ENCODE measurements at regions not wholly inside any gene's neighbourhood (a gene's known extent, or its start where the extent isn't known, plus 50 kb on each side); places are given as distances from the start of the nearest gene placed in this dataset.

DNA sequence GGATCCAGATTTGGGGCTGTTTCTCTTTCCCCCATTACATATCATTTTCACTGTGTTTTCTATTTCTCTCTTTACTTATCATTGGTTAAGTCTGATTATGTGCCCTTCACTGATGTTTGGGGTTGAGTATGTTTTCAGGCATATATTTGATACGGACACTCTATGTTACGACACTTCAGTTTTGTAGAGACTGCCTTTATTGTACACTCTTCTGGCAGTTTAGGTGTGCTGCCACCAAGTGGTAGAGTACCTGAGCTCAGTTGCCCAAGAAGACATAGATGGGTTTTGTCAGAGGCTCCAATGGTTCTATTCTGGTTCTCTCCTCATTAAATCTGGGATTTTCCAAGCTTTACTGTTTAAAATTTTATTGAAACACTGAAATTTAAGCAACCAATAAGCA, 255.0 kb upstream of the ROPN1 start:
- Histone ChIP-seq H3K4me3 (ENCODE audit: low read depth in 1 of 2, low read length in 2 of 2) (no peak overlapping the region), H3K4me1 (ENCODE audit: control insufficient read depth in 2 of 2, insufficient read depth in 2 of 2, low read length in 1 of 2) (peaks cover 0 to 4% of the 10 kb centered on the region in 2 donors), H3K27me3 (ENCODE audit: control insufficient read depth in 1 of 2, insufficient read depth in 2 of 2, low read length in 2 of 2) (no peaks in the 10 kb centered on the region), H3K9me3 (ENCODE audit: control insufficient read depth in 2 of 2, insufficient read depth in 1 of 2, low read depth in 1 of 2, low read length in 1 of 2) (no peaks in the 10 kb centered on the region), H3K36me3 (ENCODE audit: control insufficient read depth in 2 of 2, insufficient read depth in 2 of 2, low read length in 1 of 2) (no peaks in the 10 kb centered on the region), H3K27ac (ENCODE audit: low read depth in 2 of 2, low read length in 1 of 2) (no peak overlapping the region)
- WGBS, 2 donors, result 88 to 90% methylated on average over 2 of the region's 2 CpGs

DNA sequence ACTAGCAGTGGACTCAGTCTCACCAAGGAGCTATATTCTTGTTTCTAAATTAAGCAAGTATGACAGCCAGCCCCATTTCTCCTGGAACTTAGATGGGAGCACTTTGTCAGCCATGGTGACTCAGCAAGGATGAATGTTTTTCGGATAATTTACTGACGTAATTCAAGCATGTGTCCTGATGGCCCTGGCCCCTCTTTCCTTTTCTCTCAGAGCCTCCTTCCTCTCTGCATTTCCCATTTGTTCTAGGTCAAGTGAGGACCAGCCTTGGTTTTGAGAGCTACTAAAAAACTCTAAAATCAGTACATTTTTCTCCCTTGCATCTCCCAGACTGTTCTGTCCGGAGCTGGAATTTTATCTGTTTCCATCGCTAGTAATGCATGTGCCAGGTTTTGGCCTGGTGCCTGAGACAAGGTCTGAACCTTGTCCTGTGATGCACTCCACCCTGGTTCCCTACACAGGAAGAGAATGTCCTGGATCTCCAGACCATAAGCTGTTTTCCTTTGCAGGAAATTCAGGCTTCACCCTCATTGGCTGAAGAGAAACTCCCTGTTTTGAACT, 256.6 kb upstream of the ROPN1 start:
- Histone ChIP-seq H3K9me3 (ENCODE audit: control insufficient read depth in 2 of 2, insufficient read depth in 1 of 2, low read depth in 1 of 2, low read length in 1 of 2) (no peaks in the 10 kb centered on the region), H3K36me3 (ENCODE audit: control insufficient read depth in 2 of 2, insufficient read depth in 2 of 2, low read length in 1 of 2) (no peaks in the 10 kb centered on the region), H3K4me3 (ENCODE audit: low read depth in 1 of 2, low read length in 2 of 2) (no peak overlapping the region), H3K27ac (ENCODE audit: low read depth in 2 of 2, low read length in 1 of 2) (peak overlapping the region; percentile 57 to 78), H3K27me3 (ENCODE audit: control insufficient read depth in 1 of 2, insufficient read depth in 2 of 2, low read length in 2 of 2) (no peaks in the 10 kb centered on the region), H3K4me1 (ENCODE audit: control insufficient read depth in 2 of 2, insufficient read depth in 2 of 2, low read length in 1 of 2) (peaks cover 0 to 4% of the 10 kb centered on the region in 2 donors)
- 40 to 43% methylated on average over 4 of the region's 4 CpGs for WGBS, 2 donors

- no peaks in the 10 kb centered on the region for H3K36me3 ChIP-seq (ENCODE audit: control insufficient read depth in 2 of 2, insufficient read depth in 2 of 2, low read length in 1 of 2)
- H3K27ac ChIP-seq (ENCODE audit: low read depth in 2 of 2, low read length in 1 of 2), result peak overlapping the region in 1 of 2 donors; percentile 7
- H3K9me3 ChIP-seq (ENCODE audit: control insufficient read depth in 2 of 2, insufficient read depth in 1 of 2, low read depth in 1 of 2, low read length in 1 of 2), result no peaks in the 10 kb centered on the region
- peaks cover 0 to 4% of the 10 kb centered on the region in 2 donors for H3K4me1 ChIP-seq (ENCODE audit: control insufficient read depth in 2 of 2, insufficient read depth in 2 of 2, low read length in 1 of 2)
- 82 to 84% methylated on average over 1 of the region's 1 CpG for WGBS, 2 donors
- H3K27me3 ChIP-seq (ENCODE audit: control insufficient read depth in 1 of 2, insufficient read depth in 2 of 2, low read length in 2 of 2), result no peaks in the 10 kb centered on the region
- H3K4me3 ChIP-seq (ENCODE audit: low read depth in 1 of 2, low read length in 2 of 2), result no peak overlapping the region
Observed at GRCh38 chr3:124249038-124249437, 257.1 kb upstream of the ROPN1 start.

DNA sequence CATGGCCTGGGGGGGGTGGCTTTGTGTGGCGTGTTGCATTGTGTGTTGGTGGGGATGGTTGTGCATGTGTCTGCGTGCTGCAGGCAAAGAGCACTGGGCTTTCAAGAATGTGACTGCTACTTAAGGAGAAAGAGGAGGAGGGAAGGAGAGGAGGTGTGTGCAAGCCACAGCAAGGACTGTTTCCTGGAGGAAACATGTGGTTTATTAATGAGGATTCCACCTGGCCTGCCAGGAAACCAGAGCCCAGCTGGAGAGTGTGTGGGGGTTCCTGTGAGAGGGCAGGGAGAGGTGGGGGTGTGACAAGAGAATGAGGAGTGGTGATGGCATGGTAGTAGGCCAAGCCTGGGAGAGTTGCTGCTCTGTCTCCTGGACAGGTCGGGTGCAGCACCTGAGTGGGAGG, 258.1 kb upstream of the ROPN1 start:
- H3K27ac ChIP-seq (ENCODE audit: low read depth in 2 of 2, low read length in 1 of 2), result no peak overlapping the region
- H3K4me1 ChIP-seq (ENCODE audit: control insufficient read depth in 2 of 2, insufficient read depth in 2 of 2, low read length in 1 of 2), result peaks cover 0 to 4% of the 10 kb centered on the region in 2 donors
- H3K36me3 ChIP-seq (ENCODE audit: control insufficient read depth in 2 of 2, insufficient read depth in 2 of 2, low read length in 1 of 2), result no peaks in the 10 kb centered on the region
- 44 to 46% methylated on average over 3 of the region's 3 CpGs for WGBS, 2 donors
- no peaks in the 10 kb centered on the region for H3K27me3 ChIP-seq (ENCODE audit: control insufficient read depth in 1 of 2, insufficient read depth in 2 of 2, low read length in 2 of 2)
- H3K4me3 ChIP-seq (ENCODE audit: low read depth in 1 of 2, low read length in 2 of 2), result no peak overlapping the region
- no peaks in the 10 kb centered on the region for H3K9me3 ChIP-seq (ENCODE audit: control insufficient read depth in 2 of 2, insufficient read depth in 1 of 2, low read depth in 1 of 2, low read length in 1 of 2)

DNA sequence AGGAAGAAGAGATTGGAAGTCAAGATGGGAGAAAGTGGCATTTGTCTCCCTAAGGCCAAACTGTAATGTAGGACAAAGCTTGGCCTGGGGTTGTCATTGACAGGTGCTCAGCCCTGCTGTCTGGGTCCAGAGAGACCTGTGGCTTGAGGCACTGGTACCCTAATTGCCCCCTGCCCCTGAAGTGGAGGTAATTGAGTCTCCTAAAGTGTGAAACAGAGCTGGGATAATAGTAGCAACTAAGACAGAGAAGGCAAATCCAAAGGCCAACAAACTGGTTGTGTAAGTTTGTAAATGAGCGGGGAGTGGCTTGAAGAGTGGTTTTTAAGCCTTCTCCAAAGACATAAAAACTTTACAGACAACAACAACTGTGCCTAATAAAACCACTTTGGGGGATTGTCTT, 264.2 kb upstream of the ROPN1 start:
- Histone ChIP-seq H3K4me1 (ENCODE audit: control insufficient read depth in 2 of 2, insufficient read depth in 2 of 2, low read length in 1 of 2) (no peaks in the 10 kb centered on the region), H3K9me3 (ENCODE audit: control insufficient read depth in 2 of 2, insufficient read depth in 1 of 2, low read depth in 1 of 2, low read length in 1 of 2) (no peaks in the 10 kb centered on the region), H3K27ac (ENCODE audit: low read depth in 2 of 2, low read length in 1 of 2) (no peak overlapping the region), H3K36me3 (ENCODE audit: control insufficient read depth in 2 of 2, insufficient read depth in 2 of 2, low read length in 1 of 2) (no peaks in the 10 kb centered on the region), H3K4me3 (ENCODE audit: low read depth in 1 of 2, low read length in 2 of 2) (no peak overlapping the region), H3K27me3 (ENCODE audit: control insufficient read depth in 1 of 2, insufficient read depth in 2 of 2, low read length in 2 of 2) (no peaks in the 10 kb centered on the region)
- 43 to 61% methylated on average over 1 of the region's 1 CpG for WGBS, 2 donors

- Histone ChIP-seq H3K27ac (ENCODE audit: low read depth in 2 of 2, low read length in 1 of 2) (peak overlapping the region in 1 of 2 donors; percentile 64), H3K27me3 (ENCODE audit: control insufficient read depth in 1 of 2, insufficient read depth in 2 of 2, low read length in 2 of 2) (no peaks in the 10 kb centered on the region), H3K4me3 (ENCODE audit: low read depth in 1 of 2, low read length in 2 of 2) (no peak overlapping the region), H3K36me3 (ENCODE audit: control insufficient read depth in 2 of 2, insufficient read depth in 2 of 2, low read length in 1 of 2) (no peaks in the 10 kb centered on the region), H3K4me1 (ENCODE audit: control insufficient read depth in 2 of 2, insufficient read depth in 2 of 2, low read length in 1 of 2) (no peaks in the 10 kb centered on the region), H3K9me3 (ENCODE audit: control insufficient read depth in 2 of 2, insufficient read depth in 1 of 2, low read depth in 1 of 2, low read length in 1 of 2) (no peaks in the 10 kb centered on the region)
- WGBS, 2 donors, result 55 to 66% methylated on average over 4 of the region's 4 CpGs
Observed at GRCh38 chr3:124256599-124256998, 264.7 kb upstream of the ROPN1 start.

DNA sequence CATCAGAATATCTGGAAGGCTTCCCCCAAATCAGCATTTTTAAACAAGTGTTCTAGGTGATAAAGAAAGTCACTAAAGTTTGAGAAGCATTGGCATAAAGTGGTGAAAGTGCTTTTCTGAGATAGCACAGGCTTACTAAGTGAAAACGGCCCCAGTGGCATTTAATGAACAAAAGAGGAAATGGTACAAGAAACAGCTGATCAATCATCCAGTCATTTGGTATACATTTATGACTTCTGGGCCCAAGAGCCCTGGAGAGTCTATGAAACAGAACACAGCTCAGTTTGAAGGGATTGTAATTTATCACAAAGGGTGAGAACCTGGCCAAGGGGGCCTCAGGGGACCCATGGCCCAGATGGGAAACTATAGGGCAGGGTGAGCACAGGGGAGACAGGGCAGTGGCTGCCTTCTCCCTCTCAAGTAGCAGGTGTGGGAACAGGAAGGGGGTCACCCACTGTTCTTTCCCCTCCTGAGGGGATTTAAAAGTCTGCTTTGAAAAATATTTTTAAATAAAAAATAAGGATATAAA, 265.5 kb upstream of the ROPN1 start:
- H3K4me3 ChIP-seq (ENCODE audit: low read depth in 1 of 2, low read length in 2 of 2), result no peak overlapping the region
- no peak overlapping the region for H3K27ac ChIP-seq (ENCODE audit: low read depth in 2 of 2, low read length in 1 of 2)
- 0 to 2% methylated on average over 1 of the region's 1 CpG for WGBS, 2 donors

GRCh38 chr3:124258057-124258500, 266.2 kb upstream of the ROPN1 start:
- H3K4me1 ChIP-seq (ENCODE audit: control insufficient read depth in 2 of 2, insufficient read depth in 2 of 2, low read length in 1 of 2), result no peaks in the 10 kb centered on the region
- no peaks in the 10 kb centered on the region for H3K27me3 ChIP-seq (ENCODE audit: control insufficient read depth in 1 of 2, insufficient read depth in 2 of 2, low read length in 2 of 2)
- no peak overlapping the region for H3K4me3 ChIP-seq (ENCODE audit: low read depth in 1 of 2, low read length in 2 of 2)
- no peaks in the 10 kb centered on the region for H3K36me3 ChIP-seq (ENCODE audit: control insufficient read depth in 2 of 2, insufficient read depth in 2 of 2, low read length in 1 of 2)
- H3K27ac ChIP-seq (ENCODE audit: low read depth in 2 of 2, low read length in 1 of 2), result peak overlapping the region in 1 of 2 donors; percentile 15
- H3K9me3 ChIP-seq (ENCODE audit: control insufficient read depth in 2 of 2, insufficient read depth in 1 of 2, low read depth in 1 of 2, low read length in 1 of 2), result no peaks in the 10 kb centered on the region
- WGBS, 2 donors, result 67% methylated on average over 3 of the region's 3 CpGs

More for the DNA sequence above, 265.5 kb upstream of the ROPN1 start:
- H3K36me3 ChIP-seq (ENCODE audit: control insufficient read depth in 2 of 2, insufficient read depth in 2 of 2, low read length in 1 of 2), result no peaks in the 10 kb centered on the region
- H3K9me3 ChIP-seq (ENCODE audit: control insufficient read depth in 2 of 2, insufficient read depth in 1 of 2, low read depth in 1 of 2, low read length in 1 of 2), result no peaks in the 10 kb centered on the region
- no peaks in the 10 kb centered on the region for H3K4me1 ChIP-seq (ENCODE audit: control insufficient read depth in 2 of 2, insufficient read depth in 2 of 2, low read length in 1 of 2)
- H3K27me3 ChIP-seq (ENCODE audit: control insufficient read depth in 1 of 2, insufficient read depth in 2 of 2, low read length in 2 of 2), result no peaks in the 10 kb centered on the region

GRCh38 chr3:124260206-124260915, 268.4 kb upstream of the ROPN1 start:
- Histone ChIP-seq H3K9me3 (ENCODE audit: control insufficient read depth in 2 of 2, insufficient read depth in 1 of 2, low read depth in 1 of 2, low read length in 1 of 2) (no peaks in the 10 kb centered on the region), H3K27me3 (ENCODE audit: control insufficient read depth in 1 of 2, insufficient read depth in 2 of 2, low read length in 2 of 2) (no peaks in the 10 kb centered on the region), H3K27ac (ENCODE audit: low read depth in 2 of 2, low read length in 1 of 2) (no peak overlapping the region), H3K4me1 (ENCODE audit: control insufficient read depth in 2 of 2, insufficient read depth in 2 of 2, low read length in 1 of 2) (no peaks in the 10 kb centered on the region), H3K4me3 (ENCODE audit: low read depth in 1 of 2, low read length in 2 of 2) (no peak overlapping the region), H3K36me3 (ENCODE audit: control insufficient read depth in 2 of 2, insufficient read depth in 2 of 2, low read length in 1 of 2) (no peaks in the 10 kb centered on the region)
- 63 to 68% methylated on average over 1 of the region's 1 CpG for WGBS, 2 donors

DNA sequence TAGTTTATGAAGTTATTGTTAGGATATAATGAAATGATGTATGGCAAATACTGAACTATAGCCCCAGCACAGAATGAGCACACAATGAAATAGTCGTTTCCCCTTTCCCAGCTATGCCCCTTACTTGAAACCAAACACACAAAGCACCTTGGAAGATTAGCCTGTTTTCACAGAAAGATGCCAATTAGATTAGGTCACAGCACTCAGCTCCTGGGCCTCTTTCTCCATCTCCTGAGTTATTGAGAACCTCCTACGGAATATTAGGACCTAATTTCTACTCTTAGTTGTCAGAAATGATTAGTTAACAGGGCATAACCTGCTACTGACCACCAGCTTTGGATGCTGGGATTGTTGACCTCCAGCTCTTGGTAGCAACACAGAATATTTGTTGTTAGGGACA, 269.4 kb upstream of the ROPN1 start:
- H3K27me3 ChIP-seq (ENCODE audit: control insufficient read depth in 1 of 2, insufficient read depth in 2 of 2, low read length in 2 of 2), result no peaks in the 10 kb centered on the region
- 68 to 81% methylated on average over 2 of the region's 2 CpGs for WGBS, 2 donors
- no peaks in the 10 kb centered on the region for H3K36me3 ChIP-seq (ENCODE audit: control insufficient read depth in 2 of 2, insufficient read depth in 2 of 2, low read length in 1 of 2)
- no peaks in the 10 kb centered on the region for H3K9me3 ChIP-seq (ENCODE audit: control insufficient read depth in 2 of 2, insufficient read depth in 1 of 2, low read depth in 1 of 2, low read length in 1 of 2)
- no peaks in the 10 kb centered on the region for H3K4me1 ChIP-seq (ENCODE audit: control insufficient read depth in 2 of 2, insufficient read depth in 2 of 2, low read length in 1 of 2)
- no peak overlapping the region for H3K4me3 ChIP-seq (ENCODE audit: low read depth in 1 of 2, low read length in 2 of 2)
- H3K27ac ChIP-seq (ENCODE audit: low read depth in 2 of 2, low read length in 1 of 2), result no peak overlapping the region
